HFF-Myc (cell line): ENCODE measurements at regions not wholly inside any gene's neighbourhood (a gene's known extent, or its start where the extent isn't known, plus 50 kb on each side); places are given as distances from the start of the nearest gene placed in this dataset.
"Not testable (repeated sequence)": the region's sequence is repeated elsewhere in the genome, so short reads cannot be mapped to it uniquely, and the experiment has no call there.

Source experiments
- DNase-seq: peaks from one replicate; pipeline ENCODE4 v3.0.0-alpha.2; 2011; ENCODE audit warnings: low read depth; ENCODE audit errors: extremely low read depth
- H3K4me3 ChIP-seq: replicated peaks from 2 replicates; pipeline ENCODE4 v1.5.1; 2011; ENCODE audit warnings: low read depth, mild to moderate bottlenecking, control low read depth, low read length
- CTCF ChIP-seq: IDR thresholded peaks from 2 replicates; pipeline ENCODE4 v1.5.1; 2012; ENCODE audit warnings: mild to moderate bottlenecking, low read depth, low read length, control low read depth; ENCODE audit errors: missing control alignments

DNA sequence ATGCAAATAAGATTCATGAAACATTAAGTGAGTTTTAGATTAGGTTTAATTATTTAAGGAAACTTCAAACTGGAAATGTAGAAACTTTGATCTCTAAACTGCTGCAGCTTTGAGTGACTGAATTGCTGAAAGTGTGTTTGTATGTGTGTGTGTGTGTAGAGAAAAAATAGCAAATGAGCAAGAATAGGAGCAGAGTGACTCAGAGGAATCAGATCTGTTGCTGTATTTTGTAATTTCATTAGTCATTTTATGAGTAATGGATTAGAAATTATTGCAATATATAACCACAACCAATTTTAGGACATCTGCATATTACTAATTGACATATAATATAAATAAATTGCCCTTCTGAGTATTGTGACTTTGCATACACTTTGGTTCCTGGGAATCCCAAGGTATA lies 52.8 kb upstream of the SLC9A9 start:
- no peak for TF ChIP-seq CTCF
- no peak overlapping the region for H3K4me3 ChIP-seq
- peak; percentile 10 for DNase-seq

GRCh38 chr3:143902210-143902609 lies 53.9 kb upstream of the SLC9A9 start:
- no peak overlapping the region for H3K4me3 ChIP-seq
- DNase-seq: no peak
- TF ChIP-seq CTCF: no peak

- no peak overlapping the region for H3K4me3 ChIP-seq
- no peak for DNase-seq
- TF ChIP-seq CTCF: no peak
Observed at GRCh38 chr3:143910756-143911155, 60.9 kb upstream of the DIPK2A start.

GRCh38 chr3:143914257-143914656 lies 57.4 kb upstream of the DIPK2A start:
- H3K4me3 ChIP-seq: no peak overlapping the region
- no peak for DNase-seq
- no peak for TF ChIP-seq CTCF

GRCh38 chr3:143918848-143919247 lies 52.8 kb upstream of the DIPK2A start:
- no peak for TF ChIP-seq CTCF
- no peak for DNase-seq
- H3K4me3 ChIP-seq: no peak overlapping the region

GRCh38 chr3:143921176-143921575 lies 50.4 kb upstream of the DIPK2A start:
- not testable (repeated sequence) for H3K4me3 ChIP-seq, DNase-seq
